ENCODE measurements at regions not wholly inside any gene's neighbourhood (a gene's known extent, or its start where the extent isn't known, plus 50 kb on each side); places are given as distances from the start of the nearest gene placed in this dataset.

DNA sequence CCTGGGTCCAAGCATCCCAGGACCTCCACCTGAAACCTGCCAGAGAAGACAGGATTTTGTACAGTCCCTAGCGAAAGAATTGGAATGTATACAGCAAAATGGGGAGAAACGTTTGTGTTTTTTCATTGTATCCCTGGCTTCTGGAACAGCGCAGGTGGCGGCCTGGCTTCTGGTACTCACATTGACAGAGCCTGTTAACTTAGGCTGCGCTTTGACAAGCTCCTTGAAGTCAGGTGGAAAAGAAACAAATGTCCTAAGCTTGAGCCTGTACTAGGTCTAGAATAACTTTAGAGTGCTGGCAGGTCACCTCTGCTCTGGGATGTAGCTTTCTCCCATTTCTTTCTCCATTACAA, 343.7 kb upstream of the KLF3 start:
- TF ChIP-seq POLR2A (IDR thresholded peaks at IDR 0.05) (no peak), EP300 (IDR thresholded peaks at IDR 0.05) (no peak)

Measured in gastroesophageal sphincter (tissue), 2 donors.